Endothelial cell of umbilical vein (primary cell): ENCODE measurements at regions not wholly inside any gene's neighbourhood (a gene's known extent, or its start where the extent isn't known, plus 50 kb on each side); places are given as distances from the start of the nearest gene placed in this dataset.
A peak's percentile ranks its signal among the peaks of the same experiment; 100 is the strongest.

Source experiments
- EZH2 ChIP-seq: IDR thresholded peaks from 2 replicates; pipeline ENCODE4 v1.6.1; 2012; ENCODE audit warnings: borderline replicate concordance, low read depth, mild to moderate bottlenecking, moderate library complexity, low read length, inconsistent platforms; ENCODE audit not compliant: severe bottlenecking
- FOS ChIP-seq: IDR thresholded peaks from 2 replicates; pipeline ENCODE4 v1.6.1; 2011; ENCODE audit warnings: mild to moderate bottlenecking, low read length, moderate library complexity, borderline replicate concordance; ENCODE audit not compliant: insufficient read depth
- POLR2A ChIP-seq: IDR thresholded peaks from 2 replicates; pipeline ENCODE4 v1.6.1; 2012; ENCODE audit warnings: low read depth, mild to moderate bottlenecking, control low read depth, low read length
- POLR2AphosphoS5 ChIP-seq: IDR thresholded peaks from 2 replicates; pipeline ENCODE4 v1.6.1; 2012; ENCODE audit warnings: low read depth, mild to moderate bottlenecking, control low read depth, low read length, moderate library complexity; ENCODE audit not compliant: insufficient read depth
- TF ChIP-seq, protein P1 (sequence below), 2 donors: IDR thresholded peaks; 1 replicate in 1 of 2; 2 replicates in 1 of 2; pipeline ENCODE4 v1.5.1; 2011; ENCODE audit warnings: low read length in 2 of 2, mild to moderate bottlenecking in 2 of 2, moderate library complexity in 2 of 2, control low read depth in 1 of 2, inconsistent platforms in 1 of 2, low read depth in 1 of 2; ENCODE audit not compliant: insufficient read depth in 1 of 2; ENCODE audit errors: extremely low read depth in 1 of 2
- TF ChIP-seq, protein P2 (sequence below): IDR thresholded peaks from 2 replicates; pipeline ENCODE4 v1.6.1; 2011; ENCODE audit not compliant: insufficient read depth, insufficient read length

DNA sequence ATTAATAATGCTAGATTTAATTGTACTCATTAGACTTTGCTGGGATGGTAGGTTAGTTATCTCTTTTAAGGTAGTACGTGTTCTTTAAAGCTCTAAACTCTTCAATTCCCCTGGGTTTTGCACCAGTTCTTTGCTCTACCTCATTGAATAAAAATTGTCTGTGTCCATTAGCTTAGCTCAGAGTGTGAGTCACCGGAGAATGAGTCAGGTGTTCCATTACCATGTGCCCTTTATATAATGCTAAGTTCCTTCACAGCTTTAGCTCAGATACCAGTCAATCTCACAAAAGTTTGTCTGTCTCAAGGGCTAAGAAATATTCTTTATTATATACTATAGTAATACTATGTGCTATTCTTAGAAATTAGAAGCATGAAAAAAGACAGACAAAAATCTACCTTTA is 339.4 kb downstream of the PRELID2 start:
- TF ChIP-seq, protein P1, sequence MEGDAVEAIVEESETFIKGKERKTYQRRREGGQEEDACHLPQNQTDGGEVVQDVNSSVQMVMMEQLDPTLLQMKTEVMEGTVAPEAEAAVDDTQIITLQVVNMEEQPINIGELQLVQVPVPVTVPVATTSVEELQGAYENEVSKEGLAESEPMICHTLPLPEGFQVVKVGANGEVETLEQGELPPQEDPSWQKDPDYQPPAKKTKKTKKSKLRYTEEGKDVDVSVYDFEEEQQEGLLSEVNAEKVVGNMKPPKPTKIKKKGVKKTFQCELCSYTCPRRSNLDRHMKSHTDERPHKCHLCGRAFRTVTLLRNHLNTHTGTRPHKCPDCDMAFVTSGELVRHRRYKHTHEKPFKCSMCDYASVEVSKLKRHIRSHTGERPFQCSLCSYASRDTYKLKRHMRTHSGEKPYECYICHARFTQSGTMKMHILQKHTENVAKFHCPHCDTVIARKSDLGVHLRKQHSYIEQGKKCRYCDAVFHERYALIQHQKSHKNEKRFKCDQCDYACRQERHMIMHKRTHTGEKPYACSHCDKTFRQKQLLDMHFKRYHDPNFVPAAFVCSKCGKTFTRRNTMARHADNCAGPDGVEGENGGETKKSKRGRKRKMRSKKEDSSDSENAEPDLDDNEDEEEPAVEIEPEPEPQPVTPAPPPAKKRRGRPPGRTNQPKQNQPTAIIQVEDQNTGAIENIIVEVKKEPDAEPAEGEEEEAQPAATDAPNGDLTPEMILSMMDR (IDR thresholded peaks at IDR 0.05; ENCODE audit: extremely low read depth in 1 of 2, insufficient read depth in 1 of 2, low read depth in 1 of 2, low read length in 2 of 2) = no peak
- TF ChIP-seq POLR2A (no peak), EZH2 (no peak), POLR2AphosphoS5 (peak; percentile 27), FOS (peak; percentile 96)
- TF ChIP-seq, protein P2, sequence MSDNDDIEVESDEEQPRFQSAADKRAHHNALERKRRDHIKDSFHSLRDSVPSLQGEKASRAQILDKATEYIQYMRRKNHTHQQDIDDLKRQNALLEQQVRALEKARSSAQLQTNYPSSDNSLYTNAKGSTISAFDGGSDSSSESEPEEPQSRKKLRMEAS = no peak
